ENCODE measurements at regions not wholly inside any gene's neighbourhood (a gene's known extent, or its start where the extent isn't known, plus 50 kb on each side); places are given as distances from the start of the nearest gene placed in this dataset.

DNA sequence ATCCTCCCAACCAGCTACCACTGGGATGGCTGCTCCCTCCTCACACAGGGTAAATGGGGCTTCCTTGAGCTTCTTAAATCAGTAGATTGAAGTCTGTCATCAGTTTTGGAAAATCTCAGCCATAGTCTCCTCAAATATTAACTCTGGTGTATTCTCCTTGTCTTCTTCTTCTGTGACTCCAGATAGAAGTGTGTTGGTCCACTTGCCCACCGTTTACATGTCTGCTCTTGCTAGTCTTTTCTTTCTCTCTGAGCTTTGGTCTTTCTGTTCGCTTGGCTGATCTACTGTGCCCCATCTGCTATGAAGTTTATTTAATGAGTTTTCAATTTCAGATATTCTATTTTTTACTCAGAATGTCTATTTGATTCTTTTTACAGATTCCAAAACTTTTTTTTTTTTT is 281.7 kb upstream of the HDAC4 start:
- DNase-seq = no peak

DNA sequence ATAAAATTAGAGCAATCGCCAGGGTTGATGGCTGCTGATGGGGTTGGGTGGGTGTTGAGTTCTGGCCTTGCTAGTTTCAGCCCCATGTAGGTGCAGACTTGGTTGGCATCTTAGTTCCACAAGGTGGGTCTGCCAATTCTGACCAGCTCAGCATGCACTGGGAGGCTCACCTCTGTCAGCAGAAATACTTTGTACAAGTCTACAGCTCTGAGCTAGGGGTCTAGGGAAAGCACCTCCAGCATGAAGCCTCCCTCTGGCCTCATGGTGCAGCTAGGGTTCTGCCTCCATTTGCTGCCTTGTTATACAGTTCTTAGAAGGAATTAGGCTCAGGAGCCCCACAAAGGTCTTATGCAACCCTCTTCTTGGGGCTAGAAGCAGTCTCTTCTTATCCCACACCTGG is 278.9 kb upstream of the HDAC4 start:
- no peak for DNase-seq

DNA sequence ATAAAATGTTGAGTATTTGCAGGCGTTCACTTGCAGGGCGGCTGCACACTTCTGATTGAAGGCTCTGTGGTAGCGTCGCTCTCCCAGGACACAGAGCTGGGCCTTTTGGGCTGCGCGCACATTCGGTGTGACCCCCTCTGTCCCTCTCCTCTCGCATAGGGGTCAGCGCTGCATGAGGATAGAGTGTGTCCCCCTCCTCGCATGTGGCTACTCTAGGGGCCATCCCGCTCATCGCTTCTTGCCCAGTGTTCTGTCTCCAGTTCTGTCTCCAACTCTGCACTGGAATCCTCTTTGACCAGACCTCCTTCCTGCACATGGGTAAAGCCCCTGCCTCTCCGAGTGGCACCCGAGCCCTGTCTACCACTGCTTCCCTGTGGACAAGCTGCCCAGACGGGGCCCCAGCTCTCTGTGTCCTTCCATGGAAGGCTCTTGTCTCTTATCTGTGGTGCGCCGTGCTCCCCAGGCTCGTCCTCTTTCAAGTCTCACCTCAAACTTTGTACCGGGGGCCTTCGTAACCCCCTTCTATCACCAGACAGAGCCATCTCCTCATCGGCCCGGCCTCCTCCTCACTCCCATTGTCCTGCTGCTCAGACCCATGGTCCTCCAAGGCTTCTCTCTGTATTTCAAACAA is 278.0 kb upstream of the HDAC4 start:
- no peak for DNase-seq

DNA sequence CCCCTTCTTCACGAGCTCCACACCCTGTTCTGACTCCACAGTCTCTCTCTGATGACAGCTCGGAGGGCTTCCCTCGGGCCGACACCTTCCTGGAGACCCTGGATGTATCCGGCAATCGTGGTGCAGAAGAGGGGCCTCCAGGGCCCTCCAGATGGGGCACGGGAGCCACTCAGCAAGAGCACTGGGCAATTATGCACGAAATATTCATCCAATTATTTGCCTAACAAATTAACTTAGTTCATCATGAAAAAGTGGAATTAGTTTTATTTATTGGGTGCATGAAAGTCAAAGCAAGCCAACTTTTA is 277.3 kb upstream of the HDAC4 start:
- DNase-seq = no peak

DNA sequence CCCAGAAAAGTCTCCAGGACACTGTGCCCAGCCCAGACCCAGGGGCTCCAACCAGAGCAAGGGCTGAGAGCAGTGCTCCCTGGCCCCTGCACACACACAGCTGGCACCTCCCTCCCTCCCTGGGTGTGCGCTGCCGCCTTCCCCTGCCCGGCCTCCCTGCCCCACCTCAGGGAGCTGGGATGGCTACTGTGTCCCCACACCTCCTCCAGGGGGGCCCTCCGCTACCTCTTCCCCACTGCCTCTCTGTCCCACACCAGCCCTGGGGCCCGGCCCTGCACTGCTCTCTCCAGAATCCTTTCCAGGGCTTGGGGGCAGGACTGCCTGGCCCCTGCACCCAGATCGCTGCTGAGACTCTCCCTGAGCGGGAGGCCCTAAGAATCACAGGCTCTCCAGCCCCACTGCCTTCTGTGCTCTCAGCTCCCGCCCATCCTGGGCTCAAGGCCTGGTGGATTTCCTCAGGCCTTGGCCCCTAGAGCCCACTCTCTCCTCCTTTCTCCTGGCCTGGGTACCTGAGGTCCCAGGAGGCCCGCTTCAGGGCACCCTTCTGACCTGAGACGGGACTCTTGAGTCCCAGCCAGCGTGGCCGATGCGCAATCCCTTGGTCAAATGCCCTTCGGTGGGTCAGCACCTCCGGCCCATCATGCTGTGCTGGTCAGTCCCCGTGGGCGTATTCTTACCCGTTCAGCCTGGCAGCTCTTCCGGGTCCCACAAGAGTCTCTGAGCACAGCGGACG is 276.8 kb upstream of the HDAC4 start:
- DNase-seq = no peak

DNA sequence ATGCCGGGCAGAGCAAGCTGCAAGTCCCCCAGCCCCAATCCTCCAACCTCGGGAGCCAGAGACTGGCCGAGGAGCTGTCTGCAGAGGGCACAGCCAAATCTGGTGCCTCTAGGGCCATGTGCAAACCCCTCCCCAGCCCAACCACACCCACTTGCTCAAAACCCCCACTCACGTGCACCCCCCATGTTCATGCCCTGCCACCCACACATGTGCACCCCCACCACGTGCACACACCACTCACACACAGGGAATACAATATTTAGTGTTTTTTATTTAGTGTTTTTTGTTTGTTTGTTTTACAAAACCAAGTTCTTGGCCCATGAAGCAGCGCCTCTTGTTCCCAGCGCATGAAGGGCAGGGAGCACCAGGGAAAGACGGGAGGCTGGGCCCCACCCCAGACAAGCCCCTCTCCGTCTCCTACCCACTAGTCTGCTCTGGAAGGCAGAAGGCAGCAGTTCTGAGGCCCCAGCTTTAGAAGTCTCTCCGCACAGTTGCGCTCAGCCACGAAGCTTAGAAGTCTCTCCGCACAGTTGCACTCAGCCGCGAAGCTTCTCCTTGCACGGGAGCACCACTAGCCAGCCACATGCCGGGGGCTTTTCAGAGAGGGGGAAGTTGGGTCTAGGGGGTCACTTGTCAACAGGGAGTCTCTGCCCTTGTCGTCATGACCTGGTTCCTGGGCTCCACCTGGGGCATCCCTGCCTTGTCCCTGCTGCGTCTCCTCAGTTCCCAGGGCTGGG is 276.1 kb upstream of the HDAC4 start:
- no peak for DNase-seq

DNA sequence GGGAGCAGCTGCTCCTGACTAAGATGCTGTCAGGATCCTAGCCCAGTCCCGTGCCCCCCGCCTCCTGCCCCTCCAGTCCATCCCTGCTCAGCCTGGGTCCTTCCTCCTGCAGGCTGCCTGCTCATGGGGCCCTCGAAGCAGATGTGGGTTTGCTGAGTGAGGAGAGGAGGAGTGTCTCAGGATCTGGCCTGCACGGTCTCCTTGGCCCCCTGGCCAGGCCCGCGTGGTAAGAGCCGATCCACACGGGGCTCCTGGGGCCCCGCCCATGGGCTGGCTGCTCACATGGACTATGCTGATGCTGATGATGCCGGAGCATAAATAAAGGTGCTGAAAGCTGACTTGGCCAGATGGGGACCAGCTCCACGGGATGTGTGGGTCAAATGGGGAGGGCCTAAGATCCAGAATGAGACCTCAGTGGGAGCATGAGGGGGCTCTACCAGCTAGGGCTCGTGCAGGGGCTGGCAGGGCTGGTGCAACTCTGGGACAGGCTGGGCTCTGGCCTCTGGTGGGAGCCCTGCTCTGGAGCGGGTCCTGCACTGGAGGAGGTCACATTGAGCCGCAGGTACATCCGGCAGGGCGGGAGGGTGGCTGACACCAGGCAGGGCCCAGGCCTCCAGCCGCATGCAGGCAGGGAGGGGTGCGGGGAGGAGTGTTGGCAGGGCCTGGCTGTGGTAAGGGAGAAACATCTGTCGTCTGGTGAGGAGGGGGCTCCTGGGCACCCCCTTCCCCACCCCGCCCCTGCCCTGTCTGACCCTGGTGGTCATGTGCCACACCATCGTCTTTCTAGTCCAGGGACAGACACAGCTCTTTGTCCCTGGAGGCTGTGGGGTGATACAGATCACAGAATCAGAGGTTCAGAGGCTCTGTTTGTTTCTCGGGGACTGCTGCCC is 275.3 kb upstream of the HDAC4 start:
- DNase-seq = no peak

DNA sequence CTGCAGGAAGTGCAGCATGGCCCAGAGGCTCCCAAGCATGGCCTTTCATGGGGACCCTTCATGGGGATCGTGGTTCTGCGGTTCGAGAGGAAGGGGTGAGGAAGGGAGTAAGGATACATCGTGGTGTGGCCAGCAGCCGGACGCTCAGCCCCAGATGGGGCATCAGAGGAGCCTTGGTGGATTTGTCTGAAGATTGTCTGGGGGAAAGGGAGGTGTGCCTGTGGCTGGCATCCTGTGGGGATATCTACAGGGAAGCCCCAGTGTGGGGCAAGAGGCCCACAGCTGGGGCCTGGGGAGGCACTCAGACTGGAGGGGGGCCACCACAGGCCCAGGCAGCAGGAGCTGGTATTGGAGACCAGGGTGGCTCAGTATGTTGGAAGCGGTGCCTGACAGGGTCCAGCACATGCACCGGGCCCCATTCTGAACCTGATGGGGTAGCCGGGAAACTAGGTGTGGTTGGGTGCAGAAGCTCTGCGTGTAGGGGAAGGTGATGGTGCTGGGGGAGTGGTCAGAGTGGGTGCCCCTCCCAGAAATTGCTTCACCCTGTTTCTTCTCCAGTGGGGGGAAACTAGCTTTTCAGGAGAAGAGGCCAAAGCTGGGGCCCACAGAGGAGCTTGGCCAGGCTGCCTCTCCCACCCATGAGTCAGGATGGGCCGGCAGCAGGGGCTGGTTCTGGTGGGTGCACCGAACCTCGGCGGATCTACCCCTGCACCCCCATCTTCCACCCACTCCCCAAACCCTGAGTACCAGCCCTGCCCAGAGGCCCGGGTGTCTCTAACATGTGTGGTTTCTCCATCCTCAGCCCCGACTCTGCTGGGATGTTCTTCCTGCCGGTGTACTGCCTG is 274.4 kb upstream of the HDAC4 start:
- no peak for DNase-seq

DNA sequence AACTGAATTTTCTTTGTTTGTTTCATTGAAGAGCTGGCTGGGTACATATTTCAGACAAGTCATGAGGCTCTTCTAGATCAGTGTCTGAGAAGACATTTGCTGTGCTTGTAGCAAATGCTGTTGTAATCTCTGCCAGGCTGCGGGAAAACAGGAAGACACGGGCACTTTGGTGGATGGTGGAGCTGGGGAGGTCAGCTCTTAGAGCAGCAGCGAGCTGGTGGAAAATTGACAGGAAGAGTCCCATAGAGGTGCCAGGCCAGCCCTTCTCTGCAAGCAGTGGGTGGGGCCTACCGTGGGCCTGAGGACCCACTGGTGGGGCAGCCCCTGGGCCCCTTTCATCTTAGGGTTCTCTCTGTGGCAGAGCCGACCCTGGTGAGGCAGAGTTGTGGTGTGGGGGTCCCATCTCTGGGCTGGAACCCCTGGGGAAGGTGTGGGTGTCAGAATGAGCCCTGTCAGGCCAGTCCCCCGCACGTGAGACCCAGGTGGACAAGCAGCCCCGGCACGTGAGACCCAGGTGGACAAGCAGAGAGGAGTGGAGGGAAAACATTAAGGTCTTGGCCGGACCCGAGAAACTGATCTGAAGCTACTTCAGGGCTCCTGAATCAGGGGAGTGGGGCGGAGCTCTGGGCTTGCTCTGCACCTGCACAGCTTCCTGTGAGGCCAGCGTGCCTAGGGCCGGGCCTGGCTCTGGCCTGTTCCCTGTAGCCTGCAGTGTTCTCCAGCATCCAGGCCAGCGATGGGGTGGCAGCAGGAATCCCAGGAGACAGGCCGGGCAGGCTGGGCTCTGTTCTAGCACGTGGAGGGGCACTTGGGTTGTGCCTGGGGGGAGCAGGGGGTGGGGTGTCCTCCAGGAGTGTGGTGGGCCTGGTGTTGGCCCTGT is 273.5 kb upstream of the HDAC4 start:
- DNase-seq = no peak

DNA sequence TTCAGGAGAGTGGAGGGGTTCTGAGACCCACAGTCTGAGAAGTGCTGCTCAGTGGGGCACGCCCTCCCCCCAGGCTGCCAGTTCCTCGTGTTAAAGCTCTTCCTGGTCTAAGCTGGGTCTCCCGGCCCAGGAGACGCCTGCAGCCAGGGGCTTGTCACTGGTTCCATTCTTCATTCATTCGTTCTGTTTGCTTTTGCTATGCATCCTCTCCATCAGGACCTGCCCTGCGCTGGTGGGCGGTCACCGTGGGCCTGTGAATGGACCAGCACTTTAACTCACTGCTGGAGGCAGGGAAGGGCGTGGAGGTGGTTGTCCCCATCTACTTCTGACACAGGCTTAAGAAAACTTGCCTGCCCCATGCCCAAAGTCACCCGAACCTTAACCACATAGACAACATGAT is 272.8 kb upstream of the HDAC4 start:
- no peak for DNase-seq

DNA sequence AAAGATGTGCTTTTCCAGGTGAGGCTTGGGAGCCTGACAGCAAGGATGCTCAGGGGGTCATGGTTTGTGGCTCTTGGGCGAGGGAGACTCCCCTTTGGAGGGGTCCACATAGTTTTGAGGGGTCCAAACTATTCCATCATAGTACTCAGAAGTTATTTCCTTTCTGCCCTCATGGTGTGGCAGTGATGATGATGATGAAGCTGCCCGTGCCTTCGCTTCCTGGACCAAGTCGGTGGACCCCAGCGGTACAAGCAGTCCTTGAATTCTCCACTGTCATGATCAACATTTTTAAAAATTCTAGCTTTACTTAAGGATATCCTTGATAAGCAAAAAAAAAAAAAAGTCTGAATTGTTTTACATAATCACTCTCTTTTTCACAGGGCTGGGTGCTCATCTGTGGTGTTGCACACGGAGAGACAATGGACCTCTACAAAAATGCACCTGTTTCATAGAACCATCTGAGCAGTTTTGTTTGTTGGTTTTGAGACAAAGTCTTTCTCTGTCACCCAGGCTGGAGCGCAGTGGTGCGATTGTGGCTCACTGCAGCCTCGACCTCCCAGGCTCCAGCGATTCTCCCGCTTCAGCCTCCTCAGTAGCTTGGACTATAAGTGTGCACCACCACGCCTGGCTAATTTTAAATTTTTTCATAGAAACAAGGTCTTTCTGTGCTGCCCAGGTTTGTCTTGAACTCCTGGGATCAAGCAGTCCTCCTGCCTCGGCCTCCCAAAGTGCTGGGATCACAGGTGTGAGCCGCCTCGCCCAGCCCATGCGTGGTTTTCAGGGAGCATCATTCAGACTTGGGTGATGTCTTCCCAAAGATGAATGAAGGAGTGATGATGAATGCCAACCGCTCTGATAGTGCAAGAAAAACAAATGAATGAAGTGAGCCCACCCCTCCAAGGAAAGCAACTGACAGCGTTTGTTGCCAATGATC is 271.4 kb upstream of the HDAC4 start:
- no peak for DNase-seq

DNA sequence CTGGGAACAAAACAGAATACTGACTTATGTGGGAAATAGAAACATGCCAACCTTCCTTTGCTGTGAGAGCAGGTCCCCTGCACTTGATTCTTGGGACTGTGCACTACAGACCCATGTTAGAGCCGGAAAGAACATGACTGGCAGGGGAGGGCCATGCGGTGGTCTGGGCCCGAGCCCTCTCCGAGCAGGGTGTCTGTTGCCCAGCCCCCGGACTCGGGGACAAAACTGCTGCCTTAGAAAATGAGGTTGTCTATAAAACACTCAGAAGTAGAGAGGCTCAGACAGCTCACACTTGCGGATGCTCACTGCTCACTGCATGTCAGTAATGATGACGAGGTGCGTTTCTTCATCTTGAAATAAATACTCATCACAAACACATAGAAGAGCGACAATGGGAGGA is 270.7 kb upstream of the HDAC4 start:
- DNase-seq = no peak

DNA sequence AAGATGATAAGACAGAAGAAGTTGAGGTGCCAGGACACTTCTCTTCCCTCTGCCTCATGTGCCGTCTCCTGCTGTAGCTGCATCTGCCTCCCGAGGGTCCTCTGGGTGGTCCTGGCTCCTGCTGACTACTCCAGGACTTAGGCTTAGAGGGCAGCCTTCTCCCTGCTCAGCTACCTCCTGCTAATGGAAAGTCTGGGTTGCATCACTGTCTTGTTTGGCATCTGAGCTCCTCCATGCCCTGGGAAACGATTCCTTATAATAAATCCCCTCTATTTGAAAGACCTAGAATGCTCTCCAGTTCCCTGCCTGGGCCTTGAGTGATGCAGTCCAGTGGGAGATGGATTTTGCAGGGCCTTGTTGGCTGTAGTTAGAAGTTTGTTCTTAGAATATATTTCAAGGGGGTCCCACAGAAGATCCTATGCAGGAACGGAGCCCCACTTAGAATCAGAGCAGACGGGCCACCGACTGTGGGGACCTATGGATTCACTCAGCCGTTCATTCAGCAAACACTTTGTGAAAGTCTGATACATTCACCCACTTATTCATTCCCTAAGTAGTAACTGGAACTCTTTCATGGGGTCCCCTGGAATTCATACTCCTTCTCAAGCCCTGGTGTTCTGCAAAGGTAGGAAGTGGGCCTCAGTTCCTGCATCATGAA is 269.8 kb upstream of the HDAC4 start:
- no peak for DNase-seq

DNA sequence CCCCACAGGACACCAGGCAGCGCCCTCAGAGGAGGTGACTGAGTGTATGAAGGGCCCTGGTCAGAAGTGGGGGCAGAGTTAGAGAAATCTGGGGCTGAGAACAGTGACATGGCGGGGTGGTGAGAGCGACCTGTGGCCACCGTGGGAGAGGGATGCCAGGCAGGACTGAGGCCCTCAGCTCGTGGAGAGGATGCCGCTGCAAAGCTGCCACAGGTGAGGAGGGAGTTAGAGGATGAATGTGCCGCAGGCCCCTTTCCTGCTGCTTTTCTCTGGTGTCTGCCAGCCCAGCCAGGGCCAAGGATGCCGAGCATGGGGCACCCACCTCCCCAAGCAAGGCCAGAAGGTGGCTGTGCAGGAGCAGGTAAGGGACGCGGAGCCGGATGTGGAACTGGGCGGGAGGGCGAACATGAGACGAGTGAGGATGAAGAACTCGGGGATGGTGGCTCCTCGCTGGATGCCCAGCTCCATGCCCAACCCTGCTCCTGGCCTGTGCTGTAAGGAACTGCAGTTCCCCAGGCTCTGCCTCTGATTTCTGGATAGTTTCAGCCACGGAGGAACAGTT is 269.2 kb upstream of the HDAC4 start:
- no peak for DNase-seq

DNA sequence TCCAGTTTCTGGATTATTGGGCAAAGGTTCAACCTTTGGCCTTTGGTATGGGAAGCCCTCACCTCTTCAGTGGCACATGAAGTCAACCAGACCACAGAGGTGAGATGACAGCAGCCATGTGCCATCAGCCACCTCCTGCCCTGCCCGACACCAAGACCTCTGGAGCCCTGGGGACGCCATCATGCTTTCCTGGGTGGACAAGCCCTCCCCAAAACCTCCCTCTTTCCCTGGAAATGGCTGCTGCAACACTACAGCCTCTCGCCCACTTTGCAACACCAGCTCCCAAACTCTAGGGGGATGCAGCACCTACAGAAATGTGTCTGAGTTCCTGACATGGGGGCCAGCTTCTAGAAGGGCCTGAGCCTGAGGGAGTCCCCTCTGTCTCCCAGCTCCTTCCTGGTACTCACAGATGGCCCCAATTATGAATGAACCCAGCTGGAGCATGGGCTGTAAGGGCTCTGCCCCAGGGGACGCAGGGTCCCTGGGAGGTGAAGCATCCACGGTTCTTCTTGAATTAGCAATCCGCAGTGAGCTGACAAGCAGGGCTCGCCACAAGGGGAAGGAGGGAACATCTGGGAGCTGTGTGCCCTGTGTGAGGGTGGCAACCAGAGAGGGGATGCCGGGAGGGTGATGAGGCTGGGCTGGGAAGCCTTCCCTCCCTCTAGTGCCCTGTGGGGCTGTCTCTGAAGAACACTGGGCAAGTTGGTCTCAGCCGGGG is 268.5 kb upstream of the HDAC4 start:
- no peak for DNase-seq

DNA sequence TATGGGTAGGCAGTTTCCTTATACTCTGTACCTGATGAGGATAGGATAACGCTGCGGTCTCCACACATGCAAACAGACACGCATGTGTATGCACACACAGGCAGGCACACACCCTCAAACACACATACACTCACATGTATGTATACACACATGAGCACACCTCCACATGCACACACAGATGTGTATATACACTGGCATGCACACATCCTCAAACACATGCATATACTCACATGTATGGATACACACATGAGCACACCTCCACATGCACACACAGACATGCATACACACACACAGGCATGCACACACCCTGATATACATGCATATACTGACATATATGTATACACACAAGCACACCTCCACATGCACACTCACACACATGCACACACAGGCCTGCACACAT is 267.8 kb upstream of the HDAC4 start:
- DNase-seq = no peak

DNA sequence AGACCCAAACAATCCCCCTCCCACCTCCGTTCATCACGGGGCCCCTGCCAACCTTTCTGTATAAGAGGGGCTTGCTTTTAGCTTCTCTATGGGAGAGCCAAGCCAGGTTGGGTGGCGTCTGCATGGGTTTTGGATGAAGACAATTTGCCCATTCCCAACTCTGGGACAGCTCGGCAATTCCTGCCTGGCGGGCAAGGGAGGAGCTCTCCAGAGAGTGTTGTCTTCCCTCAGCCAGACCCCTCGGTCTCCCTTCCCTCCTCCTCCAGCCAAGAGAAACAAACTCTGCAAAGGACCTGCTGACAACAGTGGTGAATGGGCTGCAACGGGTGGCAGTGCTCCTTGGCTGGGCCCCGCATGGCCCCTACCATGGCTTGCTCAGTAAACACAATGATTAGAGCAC is 267.2 kb upstream of the HDAC4 start:
- DNase-seq = no peak

DNA sequence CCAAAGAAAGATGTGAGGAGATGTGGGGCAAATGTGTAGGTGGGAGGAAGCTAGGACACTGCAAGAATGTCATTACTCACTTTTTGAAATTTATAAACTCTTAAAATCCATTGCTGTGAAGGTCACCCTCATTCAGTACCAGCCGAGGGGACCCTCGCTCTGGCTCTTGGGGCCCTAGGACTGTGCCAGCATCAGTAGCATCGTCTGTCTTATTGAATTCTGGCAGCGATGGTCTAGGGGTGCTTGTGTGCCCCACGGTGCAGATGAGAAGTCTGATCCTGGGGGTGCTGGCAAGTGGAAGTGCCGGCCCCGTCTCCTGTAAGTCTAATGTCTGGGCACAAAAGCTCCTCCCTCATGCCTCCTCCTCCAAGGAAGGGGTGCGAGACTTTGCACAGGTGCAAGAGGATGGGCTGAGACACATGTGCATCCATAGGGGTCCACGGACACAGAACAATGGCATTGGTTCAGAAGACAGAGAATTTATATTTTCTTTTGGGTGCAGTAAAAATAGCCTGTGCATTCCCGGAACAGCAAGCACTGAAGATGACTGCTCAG is 266.7 kb upstream of the HDAC4 start:
- no peak for DNase-seq

Measured in NCI-H748 treated with DMSO at 0.1 percent for 48 hours (cell line).